ENCODE measurements at regions not wholly inside any gene's neighbourhood (a gene's known extent, or its start where the extent isn't known, plus 50 kb on each side); places are given as distances from the start of the nearest gene placed in this dataset.

DNA sequence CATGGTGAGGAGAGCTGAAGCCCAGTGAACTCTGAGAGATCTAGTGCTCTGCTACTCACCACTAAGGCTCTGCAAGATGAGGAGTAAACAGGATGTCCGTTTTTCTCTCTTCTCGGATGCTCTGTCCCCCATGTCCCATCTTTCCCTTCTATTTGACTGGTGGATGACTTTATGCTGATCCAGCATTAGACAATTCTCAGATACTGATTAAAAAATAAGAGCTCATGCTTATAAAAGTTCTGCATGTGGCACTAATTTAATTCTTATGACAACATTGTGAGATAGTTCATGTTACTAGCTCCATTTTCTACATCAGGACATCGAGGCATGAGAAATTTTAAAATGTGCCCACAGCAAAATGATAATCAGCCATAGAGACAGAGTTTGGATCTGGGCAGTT lies 77.0 kb downstream of the HMHB1 start:
- in situ Hi-C loops (cut with MboI; ENCODE audit: low pct_ligation_motif_present in 1 of 4, low pct_unique_long_range_greater_than_20kb in 1 of 4, low sequenced_read_pairs in 3 of 4) = no loop called here
- no peak overlapping the region for H3K4me3 ChIP-seq
- H3K27ac ChIP-seq = no peak overlapping the region
- no peaks in the 10 kb centered on the region for H3K36me3 ChIP-seq
- intact Hi-C loops (cut with DNase I; ENCODE audit: low total_unique reads) = no loop called here
- no peaks in the 10 kb centered on the region for H3K9me3 ChIP-seq
- 62 to 78% methylated on average over 2 to 3 of the region's 3 CpGs for WGBS, 2 donors (ENCODE audit: low coverage in 1 of 2)
- DNase-seq = no peak
- peaks cover 0 to 18% (median 6%) of the 10 kb centered on the region in 4 donors for H3K4me1 ChIP-seq
- TF ChIP-seq, protein P1, sequence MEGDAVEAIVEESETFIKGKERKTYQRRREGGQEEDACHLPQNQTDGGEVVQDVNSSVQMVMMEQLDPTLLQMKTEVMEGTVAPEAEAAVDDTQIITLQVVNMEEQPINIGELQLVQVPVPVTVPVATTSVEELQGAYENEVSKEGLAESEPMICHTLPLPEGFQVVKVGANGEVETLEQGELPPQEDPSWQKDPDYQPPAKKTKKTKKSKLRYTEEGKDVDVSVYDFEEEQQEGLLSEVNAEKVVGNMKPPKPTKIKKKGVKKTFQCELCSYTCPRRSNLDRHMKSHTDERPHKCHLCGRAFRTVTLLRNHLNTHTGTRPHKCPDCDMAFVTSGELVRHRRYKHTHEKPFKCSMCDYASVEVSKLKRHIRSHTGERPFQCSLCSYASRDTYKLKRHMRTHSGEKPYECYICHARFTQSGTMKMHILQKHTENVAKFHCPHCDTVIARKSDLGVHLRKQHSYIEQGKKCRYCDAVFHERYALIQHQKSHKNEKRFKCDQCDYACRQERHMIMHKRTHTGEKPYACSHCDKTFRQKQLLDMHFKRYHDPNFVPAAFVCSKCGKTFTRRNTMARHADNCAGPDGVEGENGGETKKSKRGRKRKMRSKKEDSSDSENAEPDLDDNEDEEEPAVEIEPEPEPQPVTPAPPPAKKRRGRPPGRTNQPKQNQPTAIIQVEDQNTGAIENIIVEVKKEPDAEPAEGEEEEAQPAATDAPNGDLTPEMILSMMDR (IDR thresholded peaks at IDR 0.05) = no peak
- no peak for TF ChIP-seq POLR2A (IDR thresholded peaks at IDR 0.05)
- no peak for TF ChIP-seq EP300 (IDR thresholded peaks at IDR 0.05; ENCODE audit: low read depth)
- TF ChIP-seq POLR2AphosphoS5 (IDR thresholded peaks at IDR 0.05) = no peak
- H3K27me3 ChIP-seq = no peaks in the 10 kb centered on the region

DNA sequence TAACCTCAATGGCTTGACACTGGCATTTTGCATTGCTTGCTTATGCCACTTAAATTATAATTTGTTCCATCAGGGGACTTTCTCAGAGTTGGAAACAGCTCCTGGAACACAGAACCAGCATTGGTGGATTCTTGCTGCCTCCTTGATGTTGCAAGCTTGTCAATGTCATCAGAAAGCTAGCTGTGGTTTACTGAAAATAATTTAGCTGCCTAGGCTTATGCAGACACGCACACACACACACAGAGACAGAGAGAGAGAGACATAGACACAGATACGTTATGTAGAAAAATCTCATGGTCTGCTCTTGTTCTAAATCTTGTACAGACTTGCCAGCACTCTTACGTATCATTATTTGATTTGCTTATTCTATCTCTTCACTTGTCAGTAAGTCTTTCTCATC lies 78.0 kb downstream of the HMHB1 start:
- DNase-seq = no peak
- Histone ChIP-seq H3K27me3 (no peaks in the 10 kb centered on the region), H3K36me3 (no peaks in the 10 kb centered on the region), H3K27ac (no peak overlapping the region), H3K9me3 (no peaks in the 10 kb centered on the region), H3K4me1 (peaks cover 0 to 18% (median 6%) of the 10 kb centered on the region in 4 donors), H3K4me3 (no peak overlapping the region)
- in situ Hi-C loops (cut with MboI; ENCODE audit: low pct_ligation_motif_present in 1 of 4, low pct_unique_long_range_greater_than_20kb in 1 of 4, low sequenced_read_pairs in 3 of 4) = no loop called here
- 82 to 85% methylated on average over 3 of the region's 3 CpGs for WGBS, 2 donors (ENCODE audit: low coverage in 1 of 2)
- intact Hi-C loops (cut with DNase I; ENCODE audit: low total_unique reads) = no loop called here
- TF ChIP-seq POLR2AphosphoS5 (IDR thresholded peaks at IDR 0.05) = no peak
- TF ChIP-seq EP300 (IDR thresholded peaks at IDR 0.05; ENCODE audit: low read depth) = no peak
- TF ChIP-seq POLR2A (IDR thresholded peaks at IDR 0.05) = no peak
- TF ChIP-seq, protein P1 (IDR thresholded peaks at IDR 0.05) = no peak

DNA sequence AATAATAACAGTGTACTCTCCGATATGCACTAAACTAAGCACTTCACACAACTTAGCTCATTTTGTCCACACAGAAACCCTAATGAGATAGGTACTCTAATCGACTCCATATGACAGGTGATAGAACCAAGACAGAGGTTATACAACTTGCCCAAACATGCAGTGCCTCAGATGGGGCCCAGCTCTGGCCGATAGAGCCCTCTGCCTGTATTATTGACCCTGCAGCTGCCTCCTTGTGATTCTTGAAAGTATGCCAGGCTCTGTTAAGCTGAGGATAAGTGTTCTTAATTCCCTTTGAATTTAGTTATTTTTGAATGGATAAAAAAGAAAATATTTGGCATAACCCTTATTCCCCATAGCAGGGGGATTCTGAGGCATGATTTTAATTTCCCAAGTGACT lies 78.5 kb downstream of the HMHB1 start:
- intact Hi-C loops (cut with DNase I; ENCODE audit: low total_unique reads) = no loop called here
- Histone ChIP-seq H3K9me3 (no peaks in the 10 kb centered on the region), H3K27ac (no peak overlapping the region), H3K4me3 (no peak overlapping the region), H3K27me3 (no peaks in the 10 kb centered on the region), H3K4me1 (peaks cover 0 to 18% (median 6%) of the 10 kb centered on the region in 4 donors), H3K36me3 (no peaks in the 10 kb centered on the region)
- TF ChIP-seq, protein P1 (IDR thresholded peaks at IDR 0.05) = no peak
- TF ChIP-seq EP300 (IDR thresholded peaks at IDR 0.05; ENCODE audit: low read depth) (no peak), POLR2AphosphoS5 (IDR thresholded peaks at IDR 0.05) (no peak), POLR2A (IDR thresholded peaks at IDR 0.05) (no peak)
- in situ Hi-C loops (cut with MboI; ENCODE audit: low pct_ligation_motif_present in 1 of 4, low pct_unique_long_range_greater_than_20kb in 1 of 4, low sequenced_read_pairs in 3 of 4) = no loop called here
- DNase-seq = no peak
- WGBS, 2 donors (ENCODE audit: low coverage in 1 of 2) = 50 to 63% methylated on average over 3 of the region's 3 CpGs

DNA sequence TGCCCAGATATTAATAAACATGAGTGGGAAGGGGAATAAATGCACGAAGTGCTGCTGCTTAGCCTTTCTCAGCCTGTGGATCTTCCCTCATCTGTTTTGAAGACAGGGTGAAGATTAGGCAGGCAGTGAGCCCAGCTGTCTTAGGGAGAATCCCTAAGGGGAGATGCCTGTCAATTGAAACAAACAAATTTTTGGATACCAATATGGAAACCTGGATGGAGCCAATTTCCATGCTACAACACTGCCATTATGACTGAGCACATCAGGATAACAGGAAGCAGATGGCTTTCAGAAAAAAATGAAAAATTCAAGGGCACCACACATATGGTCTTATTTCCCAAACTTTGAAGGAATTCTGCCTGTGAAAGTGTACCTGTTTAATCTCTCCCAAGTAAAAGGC lies 80.3 kb downstream of the HMHB1 start:
- no peak for DNase-seq
- H3K4me1 ChIP-seq = peaks cover 0 to 14% (median 4%) of the 10 kb centered on the region in 4 donors
- TF ChIP-seq POLR2AphosphoS5 (IDR thresholded peaks at IDR 0.05) (no peak), POLR2A (IDR thresholded peaks at IDR 0.05) (no peak), EP300 (IDR thresholded peaks at IDR 0.05; ENCODE audit: low read depth) (no peak)
- TF ChIP-seq, protein P1 (IDR thresholded peaks at IDR 0.05) = no peak
- WGBS, 2 donors (ENCODE audit: low coverage in 1 of 2) = 62% methylated on average over 1 of the region's 1 CpG; no CpG with 5 or more reads in 1 of the 2 donors
- peak overlapping the region in 1 of 4 donors; percentile 33 for H3K27ac ChIP-seq
- no peaks in the 10 kb centered on the region for H3K36me3 ChIP-seq
- intact Hi-C loops (cut with DNase I; ENCODE audit: low total_unique reads) (no loop called here), in situ Hi-C loops (cut with MboI; ENCODE audit: low pct_ligation_motif_present in 1 of 4, low pct_unique_long_range_greater_than_20kb in 1 of 4, low sequenced_read_pairs in 3 of 4) (no loop called here)
- H3K9me3 ChIP-seq = no peaks in the 10 kb centered on the region
- H3K4me3 ChIP-seq = no peak overlapping the region
- H3K27me3 ChIP-seq = no peaks in the 10 kb centered on the region
